Rectal smooth muscle tissue (tissue), 1 donor: ENCODE measurements at regions not wholly inside any gene's neighbourhood (a gene's known extent, or its start where the extent isn't known, plus 50 kb on each side); places are given as distances from the start of the nearest gene placed in this dataset.

Experiments
- H3K27ac ChIP-seq: one replicate; pipeline ENCODE4 v1.7.0; 2013; ENCODE audit warnings: low read depth, low read length, inconsistent platforms
- H3K27me3 ChIP-seq: one replicate; pipeline ENCODE4 v1.7.0; 2013; ENCODE audit warnings: low read length; ENCODE audit not compliant: control insufficient read depth, insufficient read depth
- H3K36me3 ChIP-seq: one replicate; pipeline ENCODE4 v1.7.0; 2013; ENCODE audit warnings: low read length; ENCODE audit not compliant: control insufficient read depth, insufficient read depth
- H3K4me1 ChIP-seq: one replicate; pipeline ENCODE4 v1.7.0; 2013; ENCODE audit warnings: low read length; ENCODE audit not compliant: control insufficient read depth, insufficient read depth
- H3K4me3 ChIP-seq: one replicate; pipeline ENCODE4 v1.7.0; 2013; ENCODE audit warnings: low read length
- H3K9ac ChIP-seq: one replicate; pipeline ENCODE4 v1.7.0; 2013; ENCODE audit warnings: low read length

- no peak overlapping the region for H3K27ac ChIP-seq
- no peak overlapping the region for H3K4me3 ChIP-seq
- H3K9ac ChIP-seq: no peak overlapping the region
- H3K36me3 ChIP-seq: no peaks in the 10 kb centered on the region
- H3K4me1 ChIP-seq: no peaks in the 10 kb centered on the region
- H3K27me3 ChIP-seq: no peaks in the 10 kb centered on the region
These were observed 1414.8 kb upstream of the CELF4 start for GRCh38 chr18:38980420-38980819.

GRCh38 chr18:38972571-38972970 lies 1407.0 kb upstream of the CELF4 start:
- no peak overlapping the region for H3K9ac ChIP-seq
- no peaks in the 10 kb centered on the region for H3K27me3 ChIP-seq
- no peak overlapping the region for H3K4me3 ChIP-seq
- no peaks in the 10 kb centered on the region for H3K36me3 ChIP-seq
- H3K27ac ChIP-seq: no peak overlapping the region
- no peaks in the 10 kb centered on the region for H3K4me1 ChIP-seq

GRCh38 chr18:38971881-38972280 lies 1406.3 kb upstream of the CELF4 start:
- Histone ChIP-seq H3K4me1 (no peaks in the 10 kb centered on the region), H3K27me3 (no peaks in the 10 kb centered on the region), H3K27ac (no peak overlapping the region)

GRCh38 chr18:38966841-38967240 lies 1401.2 kb upstream of the CELF4 start:
- H3K27ac ChIP-seq: no peak overlapping the region
- H3K36me3 ChIP-seq: no peaks in the 10 kb centered on the region
- no peak overlapping the region for H3K4me3 ChIP-seq
- H3K27me3 ChIP-seq: no peaks in the 10 kb centered on the region
- H3K4me1 ChIP-seq: no peaks in the 10 kb centered on the region
- H3K9ac ChIP-seq: no peak overlapping the region

More at GRCh38 chr18:38971881-38972280, 1406.3 kb upstream of the CELF4 start:
- H3K4me3 ChIP-seq: no peak overlapping the region
- H3K9ac ChIP-seq: no peak overlapping the region
- H3K36me3 ChIP-seq: no peaks in the 10 kb centered on the region

- no peak overlapping the region for H3K4me3 ChIP-seq
- no peaks in the 10 kb centered on the region for H3K4me1 ChIP-seq
- H3K9ac ChIP-seq: no peak overlapping the region
- H3K27ac ChIP-seq: no peak overlapping the region
- H3K27me3 ChIP-seq: no peaks in the 10 kb centered on the region
- no peaks in the 10 kb centered on the region for H3K36me3 ChIP-seq
These were observed 1398.5 kb upstream of the CELF4 start for GRCh38 chr18:38963943-38964660.

- Histone ChIP-seq H3K4me3 (no peak overlapping the region), H3K4me1 (no peaks in the 10 kb centered on the region), H3K9ac (no peak overlapping the region), H3K27me3 (no peaks in the 10 kb centered on the region), H3K36me3 (no peaks in the 10 kb centered on the region), H3K27ac (no peak overlapping the region)
These were observed 1396.3 kb upstream of the CELF4 start for GRCh38 chr18:38961880-38962279.

- Histone ChIP-seq H3K27me3 (no peaks in the 10 kb centered on the region), H3K4me1 (no peaks in the 10 kb centered on the region), H3K36me3 (no peaks in the 10 kb centered on the region), H3K27ac (no peak overlapping the region), H3K4me3 (no peak overlapping the region), H3K9ac (no peak overlapping the region)
These were observed 1392.1 kb upstream of the CELF4 start for GRCh38 chr18:38957736-38958135.

- H3K36me3 ChIP-seq: no peaks in the 10 kb centered on the region
These were observed 1390.5 kb upstream of the CELF4 start for GRCh38 chr18:38956068-38956467.

GRCh38 chr18:38951633-38952032 lies 1386.0 kb upstream of the CELF4 start:
- Histone ChIP-seq H3K4me1 (no peaks in the 10 kb centered on the region), H3K36me3 (no peaks in the 10 kb centered on the region), H3K4me3 (no peak overlapping the region), H3K27me3 (no peaks in the 10 kb centered on the region), H3K9ac (no peak overlapping the region), H3K27ac (no peak overlapping the region)

More at GRCh38 chr18:38956068-38956467, 1390.5 kb upstream of the CELF4 start:
- no peak overlapping the region for H3K9ac ChIP-seq
- no peak overlapping the region for H3K4me3 ChIP-seq
- no peaks in the 10 kb centered on the region for H3K27me3 ChIP-seq
- H3K27ac ChIP-seq: no peak overlapping the region
- H3K4me1 ChIP-seq: no peaks in the 10 kb centered on the region

- H3K4me1 ChIP-seq: no peaks in the 10 kb centered on the region
- no peaks in the 10 kb centered on the region for H3K36me3 ChIP-seq
- no peak overlapping the region for H3K4me3 ChIP-seq
- no peak overlapping the region for H3K9ac ChIP-seq
- H3K27ac ChIP-seq: no peak overlapping the region
- H3K27me3 ChIP-seq: no peaks in the 10 kb centered on the region
These were observed 1382.8 kb upstream of the CELF4 start for GRCh38 chr18:38948436-38948835.

- H3K27me3 ChIP-seq: no peaks in the 10 kb centered on the region
- no peaks in the 10 kb centered on the region for H3K36me3 ChIP-seq
- H3K27ac ChIP-seq: no peak overlapping the region
- no peak overlapping the region for H3K4me3 ChIP-seq
- H3K9ac ChIP-seq: no peak overlapping the region
- no peaks in the 10 kb centered on the region for H3K4me1 ChIP-seq
These were observed 1378.9 kb upstream of the CELF4 start for GRCh38 chr18:38944446-38945024.

- Histone ChIP-seq H3K27ac (no peak overlapping the region), H3K9ac (no peak overlapping the region), H3K36me3 (no peaks in the 10 kb centered on the region), H3K4me1 (no peaks in the 10 kb centered on the region), H3K27me3 (no peaks in the 10 kb centered on the region), H3K4me3 (no peak overlapping the region)
These were observed 1376.3 kb upstream of the CELF4 start for GRCh38 chr18:38941711-38942561.
